ENCODE measurements at regions not wholly inside any gene's neighbourhood (a gene's known extent, or its start where the extent isn't known, plus 50 kb on each side); places are given as distances from the start of the nearest gene placed in this dataset.
"Not testable (repeated sequence)": the region's sequence is repeated elsewhere in the genome, so short reads cannot be mapped to it uniquely, and the experiment has no call there.

GRCh38 chr4:103499094-103499493, 220.7 kb downstream of the TACR3 start:
- Mint-ChIP-seq H3K36me3 (no peaks in the 10 kb centered on the region), H3K27ac (no peak overlapping the region), H3K4me3 (no peak overlapping the region), H3K4me1 (no peaks in the 10 kb centered on the region), H3K9me3 (peaks cover 3% of the 10 kb centered on the region), H3K27me3 (ENCODE audit: low read depth) (no peaks in the 10 kb centered on the region)
- no peak for DNase-seq (ENCODE audit: low spot score in 2 of 2, unreplicated experiment in 2 of 2)
- TF ChIP-seq, protein P1, sequence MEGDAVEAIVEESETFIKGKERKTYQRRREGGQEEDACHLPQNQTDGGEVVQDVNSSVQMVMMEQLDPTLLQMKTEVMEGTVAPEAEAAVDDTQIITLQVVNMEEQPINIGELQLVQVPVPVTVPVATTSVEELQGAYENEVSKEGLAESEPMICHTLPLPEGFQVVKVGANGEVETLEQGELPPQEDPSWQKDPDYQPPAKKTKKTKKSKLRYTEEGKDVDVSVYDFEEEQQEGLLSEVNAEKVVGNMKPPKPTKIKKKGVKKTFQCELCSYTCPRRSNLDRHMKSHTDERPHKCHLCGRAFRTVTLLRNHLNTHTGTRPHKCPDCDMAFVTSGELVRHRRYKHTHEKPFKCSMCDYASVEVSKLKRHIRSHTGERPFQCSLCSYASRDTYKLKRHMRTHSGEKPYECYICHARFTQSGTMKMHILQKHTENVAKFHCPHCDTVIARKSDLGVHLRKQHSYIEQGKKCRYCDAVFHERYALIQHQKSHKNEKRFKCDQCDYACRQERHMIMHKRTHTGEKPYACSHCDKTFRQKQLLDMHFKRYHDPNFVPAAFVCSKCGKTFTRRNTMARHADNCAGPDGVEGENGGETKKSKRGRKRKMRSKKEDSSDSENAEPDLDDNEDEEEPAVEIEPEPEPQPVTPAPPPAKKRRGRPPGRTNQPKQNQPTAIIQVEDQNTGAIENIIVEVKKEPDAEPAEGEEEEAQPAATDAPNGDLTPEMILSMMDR (IDR thresholded peaks at IDR 0.05; ENCODE audit: unreplicated experiment), result no peak

- Mint-ChIP-seq H3K9me3 (peaks cover 3% of the 10 kb centered on the region), H3K27me3 (ENCODE audit: low read depth) (no peaks in the 10 kb centered on the region), H3K27ac (no peak overlapping the region), H3K36me3 (no peaks in the 10 kb centered on the region), H3K4me1 (no peaks in the 10 kb centered on the region), H3K4me3 (no peak overlapping the region)
- TF ChIP-seq, protein P1 (IDR thresholded peaks at IDR 0.05; ENCODE audit: unreplicated experiment), result no peak
- no peak for DNase-seq (ENCODE audit: low spot score in 2 of 2, unreplicated experiment in 2 of 2)
Observed at GRCh38 chr4:103498161-103499070, 221.4 kb downstream of the TACR3 start.

GRCh38 chr4:103497692-103498091, 222.1 kb downstream of the TACR3 start:
- H3K27ac Mint-ChIP-seq, result no peak overlapping the region

GRCh38 chr4:103496800-103497199, 223.0 kb downstream of the TACR3 start:
- no peaks in the 10 kb centered on the region for H3K36me3 Mint-ChIP-seq
- H3K27me3 Mint-ChIP-seq (ENCODE audit: low read depth), result no peaks in the 10 kb centered on the region
- H3K27ac Mint-ChIP-seq, result no peak overlapping the region
- H3K9me3 Mint-ChIP-seq, result peaks cover 3% of the 10 kb centered on the region
- no peak overlapping the region for H3K4me3 Mint-ChIP-seq
- no peak for DNase-seq (ENCODE audit: low spot score in 2 of 2, unreplicated experiment in 2 of 2)
- H3K4me1 Mint-ChIP-seq, result no peaks in the 10 kb centered on the region
- TF ChIP-seq, protein P1 (IDR thresholded peaks at IDR 0.05; ENCODE audit: unreplicated experiment), result no peak

More at GRCh38 chr4:103497692-103498091, 222.1 kb downstream of the TACR3 start:
- H3K27me3 Mint-ChIP-seq (ENCODE audit: low read depth), result no peaks in the 10 kb centered on the region
- no peak overlapping the region for H3K4me3 Mint-ChIP-seq
- no peak for DNase-seq (ENCODE audit: low spot score in 2 of 2, unreplicated experiment in 2 of 2)
- H3K4me1 Mint-ChIP-seq, result no peaks in the 10 kb centered on the region
- TF ChIP-seq, protein P1 (IDR thresholded peaks at IDR 0.05; ENCODE audit: unreplicated experiment), result no peak
- peaks cover 3% of the 10 kb centered on the region for H3K9me3 Mint-ChIP-seq
- H3K36me3 Mint-ChIP-seq, result no peaks in the 10 kb centered on the region

- Mint-ChIP-seq H3K9me3 (no peaks in the 10 kb centered on the region), H3K27ac (no peak overlapping the region), H3K27me3 (ENCODE audit: low read depth) (no peaks in the 10 kb centered on the region), H3K4me3 (no peak overlapping the region), H3K36me3 (no peaks in the 10 kb centered on the region), H3K4me1 (no peaks in the 10 kb centered on the region)
- no peak for DNase-seq (ENCODE audit: low spot score in 2 of 2, unreplicated experiment in 2 of 2)
- TF ChIP-seq, protein P1 (IDR thresholded peaks at IDR 0.05; ENCODE audit: unreplicated experiment), result no peak
Observed at GRCh38 chr4:103493450-103494159, 226.2 kb downstream of the TACR3 start.

DNA sequence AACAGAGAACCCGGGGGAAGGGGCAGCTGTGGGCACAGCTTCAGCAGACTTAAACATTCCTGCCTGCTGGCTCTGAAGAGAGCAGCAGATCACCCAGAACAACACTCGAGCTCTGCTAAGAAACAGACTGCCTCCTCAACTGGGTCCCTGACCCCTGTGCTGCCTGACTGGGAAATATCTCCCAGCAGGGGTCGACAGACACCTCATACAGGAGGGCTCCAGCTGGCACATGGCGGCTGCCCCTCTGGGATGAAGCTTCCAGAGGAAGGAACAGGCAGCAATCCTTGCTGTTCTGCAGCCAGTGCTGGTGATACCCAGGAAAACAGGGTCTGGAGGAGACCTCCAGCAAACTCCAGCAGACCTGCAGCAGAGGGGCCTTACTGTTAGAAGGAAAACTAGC, 234.5 kb downstream of the TACR3 start:
- H3K4me1 Mint-ChIP-seq; H3K36me3 Mint-ChIP-seq; H3K27ac Mint-ChIP-seq; DNase-seq (ENCODE audit: low spot score in 2 of 2, unreplicated experiment in 2 of 2); H3K4me3 Mint-ChIP-seq; H3K27me3 Mint-ChIP-seq (ENCODE audit: low read depth): not testable (repeated sequence)
- H3K9me3 Mint-ChIP-seq, result peaks cover 14% of the 10 kb centered on the region

All from mesothelial cell of epicardium (in vitro differentiated cells).